SIG-M5 treated with dmso at 0.1 percent for 504 hours (cell line): ENCODE measurements at regions not wholly inside any gene's neighbourhood (a gene's known extent, or its start where the extent isn't known, plus 50 kb on each side); places are given as distances from the start of the nearest gene placed in this dataset.

Source experiments
- DNase-seq: peaks from one replicate; lab custom pipeline; 2025; ENCODE audit not compliant: unreplicated experiment; lab: John Stamatoyannopoulos, UW

- DNase-seq, result no peak
Measured at GRCh38 chr12:98126637-98127335, 388.6 kb upstream of the TMPO start.

- DNase-seq, result no peak
Measured at GRCh38 chr12:98127336-98127679, 388.1 kb upstream of the TMPO start.

- no peak for DNase-seq
Measured at GRCh38 chr12:98127854-98128253, 387.5 kb upstream of the TMPO start.

GRCh38 chr12:98136544-98136943 lies 378.8 kb upstream of the TMPO start:
- no peak for DNase-seq

- no peak for DNase-seq
Measured at GRCh38 chr12:98137278-98137677, 378.1 kb upstream of the TMPO start.

GRCh38 chr12:98144953-98145352 lies 370.4 kb upstream of the TMPO start:
- no peak for DNase-seq

- DNase-seq, result no peak
Measured at GRCh38 chr12:98146043-98146442, 369.3 kb upstream of the TMPO start.

GRCh38 chr12:98146487-98146886 lies 368.9 kb upstream of the TMPO start:
- no peak for DNase-seq

- DNase-seq, result no peak
Measured at GRCh38 chr12:98149270-98149669, 366.1 kb upstream of the TMPO start.

- no peak for DNase-seq
Measured at GRCh38 chr12:98149691-98150210, 365.6 kb upstream of the TMPO start.

- DNase-seq, result no peak
Measured at GRCh38 chr12:98151105-98151590, 364.2 kb upstream of the TMPO start.

GRCh38 chr12:98151984-98152383 lies 363.4 kb upstream of the TMPO start:
- no peak for DNase-seq

GRCh38 chr12:98154850-98155249 lies 360.5 kb upstream of the TMPO start:
- peak; percentile 24 for DNase-seq

GRCh38 chr12:98156697-98157096 lies 358.7 kb upstream of the TMPO start:
- DNase-seq, result no peak

GRCh38 chr12:98162906-98163678 lies 352.3 kb upstream of the TMPO start:
- no peak for DNase-seq

- no peak for DNase-seq
Measured at GRCh38 chr12:98172304-98172703, 343.1 kb upstream of the TMPO start.

- no peak for DNase-seq
Measured at GRCh38 chr12:98172801-98173200, 342.6 kb upstream of the TMPO start.

- no peak for DNase-seq
Measured at GRCh38 chr12:98173773-98174427, 341.5 kb upstream of the TMPO start.

GRCh38 chr12:98174428-98174809 lies 341.0 kb upstream of the TMPO start:
- no peak for DNase-seq

- DNase-seq, result no peak
Measured at GRCh38 chr12:98178126-98178525, 337.3 kb upstream of the TMPO start.

- no peak for DNase-seq
Measured at GRCh38 chr12:98179151-98179550, 336.2 kb upstream of the TMPO start.

GRCh38 chr12:98180603-98181002 lies 334.8 kb upstream of the TMPO start:
- no peak for DNase-seq
